Vagina (tissue), 2 donors: ENCODE measurements at regions not wholly inside any gene's neighbourhood (a gene's known extent, or its start where the extent isn't known, plus 50 kb on each side); places are given as distances from the start of the nearest gene placed in this dataset.

Source experiments
- CTCF ChIP-seq, 3 experiments: fragments of 450-650 bp in 2 of 3; fragments of 200-600 bp in 1 of 3; sonication (generic) in 1 of 3; IDR thresholded peaks; one replicate each; pipeline ENCODE4 v1.5.1; 2017 to 2019; ENCODE audit warnings: antibody characterized with exemption in 3 of 3, mild to moderate bottlenecking in 2 of 3, moderate library complexity in 2 of 3
- POLR2A ChIP-seq, 2 donors: fragments of 450-650 bp; IDR thresholded peaks; one replicate each; pipeline ENCODE4 v1.6.1; 2017; ENCODE audit warnings: antibody characterized with exemption in 2 of 2, mild to moderate bottlenecking in 2 of 2, moderate library complexity in 2 of 2
- POLR2AphosphoS5 ChIP-seq, 2 donors: sonication (generic); formaldehyde crosslinking; IDR thresholded peaks; one replicate each; pipeline ENCODE4 v1.9.0; 2017; ENCODE audit warnings: antibody characterized with exemption in 2 of 2, mild to moderate bottlenecking in 2 of 2, low read depth in 1 of 2; ENCODE audit not compliant: insufficient read depth in 1 of 2

GRCh38 chr3:45330510-45331295 lies 57.7 kb upstream of the LARS2 start:
- TF ChIP-seq CTCF (IDR thresholded peaks at IDR 0.05): no peak
- TF ChIP-seq POLR2A (IDR thresholded peaks at IDR 0.05): no peak
- TF ChIP-seq POLR2AphosphoS5 (IDR thresholded peaks at IDR 0.05; ENCODE audit: insufficient read depth in 1 of 2, low read depth in 1 of 2): no peak
